WTC11 (cell line): ENCODE measurements at regions not wholly inside any gene's neighbourhood (a gene's known extent, or its start where the extent isn't known, plus 50 kb on each side); places are given as distances from the start of the nearest gene placed in this dataset.

Experiments used
- ATAC-seq: fragments of 200-7000 bp; cut with Tn5 transposase; 2 replicates; pipeline ENCODE4 v1.10.0; 2021; ENCODE audit warnings: mild to moderate bottlenecking, moderate library complexity
- CTCF ChIA-PET: fragments of 300-600 bp; sonication (Branson Sonifier 250); formaldehyde crosslinking; loops from one replicate; lab custom pipeline; 2021; ENCODE audit warnings: antibody characterized with exemption; lab: Charles Lee
- POLR2A ChIA-PET: fragments of 350-600 bp; sonication (Branson Sonifier 250); formaldehyde crosslinking; loops from one replicate; lab custom pipeline; 2021; ENCODE audit warnings: antibody characterized with exemption; lab: Charles Lee
- DNase-seq: peaks from one replicate; pipeline ENCODE4 v3.0.0; 2021; ENCODE audit warnings: low spot score
- H3K27ac Mint-ChIP-seq: 2 replicates; pipeline ENCODE4 v1.8.0; 2021; ENCODE audit warnings: mixed read lengths
- H3K27me3 Mint-ChIP-seq: 2 replicates; pipeline ENCODE4 v1.8.0; 2021; ENCODE audit warnings: low read depth, mild to moderate bottlenecking, moderate library complexity, mixed read lengths
- H3K36me3 Mint-ChIP-seq: 2 replicates; pipeline ENCODE4 v1.8.0; 2021; ENCODE audit warnings: mixed read lengths
- H3K4me1 Mint-ChIP-seq: 2 replicates; pipeline ENCODE4 v1.8.0; 2022; ENCODE audit warnings: mixed read lengths
- H3K4me3 Mint-ChIP-seq: 2 replicates; pipeline ENCODE4 v1.8.0; 2021; ENCODE audit warnings: mild to moderate bottlenecking, moderate library complexity, mixed read lengths
- H3K9me3 Mint-ChIP-seq: 2 replicates; pipeline ENCODE4 v1.8.0; 2021; ENCODE audit warnings: mixed read lengths
- ELF4 ChIP-seq: sonication (generic); formaldehyde crosslinking; IDR thresholded peaks from 2 replicates; pipeline ENCODE4 v1.8.1; 2022; ENCODE audit warnings: low read depth, mild to moderate bottlenecking, moderate library complexity, missing genetic modification reagents
- EMX1 ChIP-seq: fragments of 250-450 bp; sonication (Bioruptor Pico); IDR thresholded peaks from 2 replicates; pipeline ENCODE4 v1.8.0; 2021; ENCODE audit warnings: mild to moderate bottlenecking
- ESRRA ChIP-seq: sonication (generic); formaldehyde crosslinking; IDR thresholded peaks from 2 replicates; pipeline ENCODE4 v1.8.1; 2022; ENCODE audit warnings: mild to moderate bottlenecking, missing genetic modification reagents, borderline replicate concordance
- FOXP1 ChIP-seq: sonication (generic); formaldehyde crosslinking; IDR thresholded peaks from 2 replicates; pipeline ENCODE4 v1.8.0; 2022; ENCODE audit warnings: missing genetic modification reagents, mild to moderate bottlenecking, moderate library complexity, borderline replicate concordance
- GABPB1 ChIP-seq: sonication (generic); formaldehyde crosslinking; IDR thresholded peaks from 2 replicates; pipeline ENCODE4 v1.8.1; 2023; ENCODE audit warnings: mild to moderate bottlenecking, missing genetic modification reagents
- GTF2I ChIP-seq: fragments of 250-450 bp; sonication (Bioruptor Pico); conservative IDR thresholded peaks from 2 replicates; pipeline ENCODE4 v1.4.0; 2021; ENCODE audit warnings: mild to moderate bottlenecking
- HMGA2 ChIP-seq: fragments of 250-450 bp; sonication (Bioruptor Pico); IDR thresholded peaks from 2 replicates; pipeline ENCODE4 v1.4.0; 2021; ENCODE audit warnings: mild to moderate bottlenecking, moderate library complexity
- JUN ChIP-seq: sonication (generic); formaldehyde crosslinking; IDR thresholded peaks from 2 replicates; pipeline ENCODE4 v1.8.0; 2023; ENCODE audit warnings: mild to moderate bottlenecking, missing genetic modification reagents
- NFATC4 ChIP-seq: fragments of 250-450 bp; sonication (Bioruptor Pico); IDR thresholded peaks from 2 replicates; pipeline ENCODE4 v1.9.0; 2021; ENCODE audit warnings: mild to moderate bottlenecking
- NFE2L1 ChIP-seq: sonication (generic); formaldehyde crosslinking; IDR thresholded peaks from 2 replicates; pipeline ENCODE4 v1.8.1; 2023; ENCODE audit warnings: missing genetic modification reagents
- NR1H2 ChIP-seq: sonication (generic); formaldehyde crosslinking; IDR thresholded peaks from 2 replicates; pipeline ENCODE4 v1.9.0; 2021; ENCODE audit warnings: mild to moderate bottlenecking, moderate library complexity, missing genetic modification reagents
- SMAD3 ChIP-seq: sonication (generic); formaldehyde crosslinking; IDR thresholded peaks from 2 replicates; pipeline ENCODE4 v1.8.0; 2022; ENCODE audit warnings: missing genetic modification reagents, mild to moderate bottlenecking, borderline replicate concordance
- SP1 ChIP-seq: sonication (generic); formaldehyde crosslinking; conservative IDR thresholded peaks from 2 replicates; pipeline ENCODE4 v1.8.1; 2022; ENCODE audit warnings: missing genetic modification reagents
- TEAD1 ChIP-seq: sonication (generic); formaldehyde crosslinking; IDR thresholded peaks from 2 replicates; pipeline ENCODE4 v1.8.0; 2022; ENCODE audit warnings: mild to moderate bottlenecking, missing genetic modification reagents
- ZNF121 ChIP-seq: sonication (generic); formaldehyde crosslinking; IDR thresholded peaks from 2 replicates; pipeline ENCODE4 v1.8.0; 2023; ENCODE audit warnings: missing genetic modification reagents
- ZNF232 ChIP-seq: sonication (generic); formaldehyde crosslinking; IDR thresholded peaks from 2 replicates; pipeline ENCODE4 v1.8.0; 2022; ENCODE audit warnings: mild to moderate bottlenecking, missing genetic modification reagents
- ZNF671 ChIP-seq: fragments of 250-450 bp; sonication (Bioruptor Pico); IDR thresholded peaks from 2 replicates; pipeline ENCODE4 v1.8.0; 2021; ENCODE audit warnings: mild to moderate bottlenecking
- TF ChIP-seq, protein P1 (sequence below): sonication (generic); formaldehyde crosslinking; IDR thresholded peaks from 2 replicates; pipeline ENCODE4 v1.8.1; 2022; ENCODE audit warnings: mild to moderate bottlenecking, missing genetic modification reagents, moderate library complexity, borderline replicate concordance
- TF ChIP-seq, protein P2 (sequence below): fragments of 250-450 bp; sonication (Bioruptor Pico); IDR thresholded peaks from 2 replicates; pipeline ENCODE4 v1.8.0; 2021; ENCODE audit warnings: mild to moderate bottlenecking
- TF ChIP-seq, protein P3 (sequence below): sonication (generic); formaldehyde crosslinking; conservative IDR thresholded peaks from 2 replicates; pipeline ENCODE4 v1.8.1; 2023; ENCODE audit warnings: mild to moderate bottlenecking, low read depth, missing genetic modification reagents, moderate library complexity
- TF ChIP-seq, protein P4 (sequence below): sonication (generic); formaldehyde crosslinking; conservative IDR thresholded peaks from 2 replicates; pipeline ENCODE4 v1.8.1; 2022; ENCODE audit warnings: mild to moderate bottlenecking, missing genetic modification reagents
- TF ChIP-seq, protein P5 (sequence below): sonication (generic); formaldehyde crosslinking; IDR thresholded peaks from 2 replicates; pipeline ENCODE4 v1.8.0; 2022; ENCODE audit warnings: mild to moderate bottlenecking, missing genetic modification reagents
- TF ChIP-seq, protein P6 (sequence below): sonication (generic); formaldehyde crosslinking; IDR thresholded peaks from 2 replicates; pipeline ENCODE4 v1.8.1; 2023; ENCODE audit warnings: mild to moderate bottlenecking, missing genetic modification reagents
- TF ChIP-seq, protein P7 (sequence below): sonication (generic); formaldehyde crosslinking; IDR thresholded peaks from 2 replicates; pipeline ENCODE4 v1.8.1; 2022; ENCODE audit warnings: low read depth, missing genetic modification reagents, borderline replicate concordance

DNA sequence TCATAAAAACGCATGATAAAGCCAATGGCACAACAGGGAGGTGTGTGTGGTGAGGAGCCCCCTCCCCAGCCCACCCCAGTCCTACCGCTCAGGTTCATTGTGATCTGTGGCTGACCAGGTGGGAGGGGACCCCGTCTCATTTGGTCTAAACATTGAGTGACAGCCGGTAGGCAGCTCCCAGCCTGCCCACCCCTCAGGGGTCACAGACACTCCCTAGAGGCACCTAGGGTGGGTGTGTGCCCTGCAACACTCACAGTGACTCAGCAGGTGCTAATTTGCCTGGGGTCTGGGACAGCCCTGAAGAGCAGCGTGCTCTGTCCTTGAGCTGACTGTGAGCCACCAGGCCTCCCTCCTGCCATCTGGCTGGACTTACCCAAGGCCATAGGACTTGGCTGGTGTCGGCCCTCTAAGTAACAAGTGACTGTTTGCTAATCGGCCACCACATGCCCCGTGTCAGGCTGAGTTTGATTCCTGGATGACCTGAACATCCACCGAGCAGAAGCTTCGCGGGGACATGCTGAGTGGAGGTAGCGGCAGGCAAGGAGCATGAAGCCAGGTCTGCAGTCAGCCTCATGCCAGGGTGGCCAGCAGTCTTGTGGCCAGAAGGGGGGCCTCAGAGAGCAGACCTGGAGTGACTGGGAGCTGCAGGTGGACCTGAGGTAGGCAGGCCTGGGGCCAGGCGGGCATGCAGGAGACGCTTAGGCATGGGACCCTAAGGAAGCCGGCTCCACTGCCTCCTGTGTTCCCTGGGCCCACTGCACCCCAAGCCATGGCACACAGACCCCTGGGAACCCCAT is 282.3 kb upstream of the SHH start:
- H3K27ac Mint-ChIP-seq, result no peak overlapping the region
- H3K4me1 Mint-ChIP-seq, result peaks cover 3% of the 10 kb centered on the region
- DNase-seq, result no peak
- POLR2A ChIA-PET, result no interaction called here
- peaks cover 4% of the 10 kb centered on the region; the same call in 1 of the 2 replicates for H3K27me3 Mint-ChIP-seq
- CTCF ChIA-PET, result no interaction called here
- no peak for ATAC-seq
- H3K4me3 Mint-ChIP-seq, result no peak overlapping the region
- H3K9me3 Mint-ChIP-seq, result peaks cover 39% of the 10 kb centered on the region
- TF ChIP-seq HMGA2 (CRISPR knock-in tag) (no peak), ZNF671 (CRISPR knock-in tag) (no peak), ELF4 (CRISPR knock-in tag) (no peak), GTF2I (CRISPR knock-in tag) (no peak), JUN (CRISPR knock-in tag) (no peak), ESRRA (no peak), EMX1 (no peak), ZNF121 (no peak), SP1 (CRISPR knock-in tag) (no peak), FOXP1 (CRISPR knock-in tag) (no peak), SMAD3 (no peak), TEAD1 (CRISPR knock-in tag) (no peak), ZNF232 (CRISPR knock-in tag) (no peak), NFATC4 (CRISPR knock-in tag) (no peak)
- TF ChIP-seq, protein P1, sequence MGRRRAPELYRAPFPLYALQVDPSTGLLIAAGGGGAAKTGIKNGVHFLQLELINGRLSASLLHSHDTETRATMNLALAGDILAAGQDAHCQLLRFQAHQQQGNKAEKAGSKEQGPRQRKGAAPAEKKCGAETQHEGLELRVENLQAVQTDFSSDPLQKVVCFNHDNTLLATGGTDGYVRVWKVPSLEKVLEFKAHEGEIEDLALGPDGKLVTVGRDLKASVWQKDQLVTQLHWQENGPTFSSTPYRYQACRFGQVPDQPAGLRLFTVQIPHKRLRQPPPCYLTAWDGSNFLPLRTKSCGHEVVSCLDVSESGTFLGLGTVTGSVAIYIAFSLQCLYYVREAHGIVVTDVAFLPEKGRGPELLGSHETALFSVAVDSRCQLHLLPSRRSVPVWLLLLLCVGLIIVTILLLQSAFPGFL (CRISPR knock-in tag), result no peak
- TF ChIP-seq, protein P2, sequence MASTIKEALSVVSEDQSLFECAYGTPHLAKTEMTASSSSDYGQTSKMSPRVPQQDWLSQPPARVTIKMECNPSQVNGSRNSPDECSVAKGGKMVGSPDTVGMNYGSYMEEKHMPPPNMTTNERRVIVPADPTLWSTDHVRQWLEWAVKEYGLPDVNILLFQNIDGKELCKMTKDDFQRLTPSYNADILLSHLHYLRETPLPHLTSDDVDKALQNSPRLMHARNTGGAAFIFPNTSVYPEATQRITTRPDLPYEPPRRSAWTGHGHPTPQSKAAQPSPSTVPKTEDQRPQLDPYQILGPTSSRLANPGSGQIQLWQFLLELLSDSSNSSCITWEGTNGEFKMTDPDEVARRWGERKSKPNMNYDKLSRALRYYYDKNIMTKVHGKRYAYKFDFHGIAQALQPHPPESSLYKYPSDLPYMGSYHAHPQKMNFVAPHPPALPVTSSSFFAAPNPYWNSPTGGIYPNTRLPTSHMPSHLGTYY (CRISPR knock-in tag), result no peak
- TF ChIP-seq, protein P3, sequence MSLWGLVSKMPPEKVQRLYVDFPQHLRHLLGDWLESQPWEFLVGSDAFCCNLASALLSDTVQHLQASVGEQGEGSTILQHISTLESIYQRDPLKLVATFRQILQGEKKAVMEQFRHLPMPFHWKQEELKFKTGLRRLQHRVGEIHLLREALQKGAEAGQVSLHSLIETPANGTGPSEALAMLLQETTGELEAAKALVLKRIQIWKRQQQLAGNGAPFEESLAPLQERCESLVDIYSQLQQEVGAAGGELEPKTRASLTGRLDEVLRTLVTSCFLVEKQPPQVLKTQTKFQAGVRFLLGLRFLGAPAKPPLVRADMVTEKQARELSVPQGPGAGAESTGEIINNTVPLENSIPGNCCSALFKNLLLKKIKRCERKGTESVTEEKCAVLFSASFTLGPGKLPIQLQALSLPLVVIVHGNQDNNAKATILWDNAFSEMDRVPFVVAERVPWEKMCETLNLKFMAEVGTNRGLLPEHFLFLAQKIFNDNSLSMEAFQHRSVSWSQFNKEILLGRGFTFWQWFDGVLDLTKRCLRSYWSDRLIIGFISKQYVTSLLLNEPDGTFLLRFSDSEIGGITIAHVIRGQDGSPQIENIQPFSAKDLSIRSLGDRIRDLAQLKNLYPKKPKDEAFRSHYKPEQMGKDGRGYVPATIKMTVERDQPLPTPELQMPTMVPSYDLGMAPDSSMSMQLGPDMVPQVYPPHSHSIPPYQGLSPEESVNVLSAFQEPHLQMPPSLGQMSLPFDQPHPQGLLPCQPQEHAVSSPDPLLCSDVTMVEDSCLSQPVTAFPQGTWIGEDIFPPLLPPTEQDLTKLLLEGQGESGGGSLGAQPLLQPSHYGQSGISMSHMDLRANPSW (CRISPR knock-in tag), result no peak
- TF ChIP-seq, protein P4, sequence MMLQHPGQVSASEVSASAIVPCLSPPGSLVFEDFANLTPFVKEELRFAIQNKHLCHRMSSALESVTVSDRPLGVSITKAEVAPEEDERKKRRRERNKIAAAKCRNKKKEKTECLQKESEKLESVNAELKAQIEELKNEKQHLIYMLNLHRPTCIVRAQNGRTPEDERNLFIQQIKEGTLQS, result no peak
- TF ChIP-seq, protein P5, sequence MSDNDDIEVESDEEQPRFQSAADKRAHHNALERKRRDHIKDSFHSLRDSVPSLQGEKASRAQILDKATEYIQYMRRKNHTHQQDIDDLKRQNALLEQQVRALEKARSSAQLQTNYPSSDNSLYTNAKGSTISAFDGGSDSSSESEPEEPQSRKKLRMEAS (CRISPR knock-in tag), result no peak
- peaks cover 23% of the 10 kb centered on the region for H3K36me3 Mint-ChIP-seq

DNA sequence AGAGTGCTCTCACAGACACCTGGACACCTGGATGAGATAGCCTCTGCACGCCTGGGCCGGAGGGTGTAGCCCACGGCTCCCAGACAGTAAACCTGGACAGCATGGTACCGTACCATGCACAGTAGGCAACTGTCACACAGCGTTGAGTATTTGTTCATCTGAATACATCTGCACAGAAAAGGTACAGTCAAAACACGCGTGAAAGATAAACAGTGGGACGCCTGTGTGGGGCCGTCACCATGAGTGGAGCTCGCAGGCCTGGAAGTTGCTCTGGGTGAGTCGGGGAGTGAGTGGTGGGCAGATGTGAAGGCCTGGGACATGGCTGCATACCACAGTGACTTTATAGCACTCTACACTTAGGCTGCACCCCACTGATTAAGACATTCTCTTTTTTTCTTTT is 280.0 kb upstream of the SHH start:
- H3K27ac Mint-ChIP-seq, result peak overlapping the region; percentile 23; the same call in 1 of the 2 replicates
- no peak for ATAC-seq
- CTCF ChIA-PET, result no interaction called here
- TF ChIP-seq HMGA2 (CRISPR knock-in tag) (no peak), NFE2L1 (no peak), GABPB1 (no peak), NR1H2 (CRISPR knock-in tag) (no peak)
- TF ChIP-seq, protein P3 (CRISPR knock-in tag), result no peak
- TF ChIP-seq, protein P6, sequence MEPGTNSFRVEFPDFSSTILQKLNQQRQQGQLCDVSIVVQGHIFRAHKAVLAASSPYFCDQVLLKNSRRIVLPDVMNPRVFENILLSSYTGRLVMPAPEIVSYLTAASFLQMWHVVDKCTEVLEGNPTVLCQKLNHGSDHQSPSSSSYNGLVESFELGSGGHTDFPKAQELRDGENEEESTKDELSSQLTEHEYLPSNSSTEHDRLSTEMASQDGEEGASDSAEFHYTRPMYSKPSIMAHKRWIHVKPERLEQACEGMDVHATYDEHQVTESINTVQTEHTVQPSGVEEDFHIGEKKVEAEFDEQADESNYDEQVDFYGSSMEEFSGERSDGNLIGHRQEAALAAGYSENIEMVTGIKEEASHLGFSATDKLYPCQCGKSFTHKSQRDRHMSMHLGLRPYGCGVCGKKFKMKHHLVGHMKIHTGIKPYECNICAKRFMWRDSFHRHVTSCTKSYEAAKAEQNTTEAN (CRISPR knock-in tag), result no peak
- TF ChIP-seq, protein P7, sequence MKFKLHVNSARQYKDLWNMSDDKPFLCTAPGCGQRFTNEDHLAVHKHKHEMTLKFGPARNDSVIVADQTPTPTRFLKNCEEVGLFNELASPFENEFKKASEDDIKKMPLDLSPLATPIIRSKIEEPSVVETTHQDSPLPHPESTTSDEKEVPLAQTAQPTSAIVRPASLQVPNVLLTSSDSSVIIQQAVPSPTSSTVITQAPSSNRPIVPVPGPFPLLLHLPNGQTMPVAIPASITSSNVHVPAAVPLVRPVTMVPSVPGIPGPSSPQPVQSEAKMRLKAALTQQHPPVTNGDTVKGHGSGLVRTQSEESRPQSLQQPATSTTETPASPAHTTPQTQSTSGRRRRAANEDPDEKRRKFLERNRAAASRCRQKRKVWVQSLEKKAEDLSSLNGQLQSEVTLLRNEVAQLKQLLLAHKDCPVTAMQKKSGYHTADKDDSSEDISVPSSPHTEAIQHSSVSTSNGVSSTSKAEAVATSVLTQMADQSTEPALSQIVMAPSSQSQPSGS, result no peak

More for the DNA sequence above, 280.0 kb upstream of the SHH start:
- Mint-ChIP-seq H3K36me3 (peaks cover 21% of the 10 kb centered on the region), H3K9me3 (peaks cover 55% of the 10 kb centered on the region), H3K4me1 (peaks cover 3% of the 10 kb centered on the region), H3K27me3 (0 out of 2 replicates have a peak, but pooled peaks cover 4% of the 10 kb centered on the region), H3K4me3 (no peak overlapping the region)
- POLR2A ChIA-PET, result no interaction called here
- no peak for DNase-seq
